Stimulated activated CD4-positive, alpha-beta T cell treated with anti-CD3 and anti-CD28 coated beads, TNF-alpha, amount 100 ng/mL, for 1 hour (primary cell): ENCODE measurements at regions not wholly inside any gene's neighbourhood (a gene's known extent, or its start where the extent isn't known, plus 50 kb on each side); places are given as distances from the start of the nearest gene placed in this dataset.
"Not testable (repeated sequence)": the region's sequence is repeated elsewhere in the genome, so short reads cannot be mapped to it uniquely, and the experiment has no call there.

ENCODE experiments used
- DNase-seq, 3 donors: peaks; one replicate each; pipeline ENCODE4 v3.0.0-alpha.2; 2020; ENCODE audit warnings: low read depth in 3 of 3, low spot score in 1 of 3

DNA sequence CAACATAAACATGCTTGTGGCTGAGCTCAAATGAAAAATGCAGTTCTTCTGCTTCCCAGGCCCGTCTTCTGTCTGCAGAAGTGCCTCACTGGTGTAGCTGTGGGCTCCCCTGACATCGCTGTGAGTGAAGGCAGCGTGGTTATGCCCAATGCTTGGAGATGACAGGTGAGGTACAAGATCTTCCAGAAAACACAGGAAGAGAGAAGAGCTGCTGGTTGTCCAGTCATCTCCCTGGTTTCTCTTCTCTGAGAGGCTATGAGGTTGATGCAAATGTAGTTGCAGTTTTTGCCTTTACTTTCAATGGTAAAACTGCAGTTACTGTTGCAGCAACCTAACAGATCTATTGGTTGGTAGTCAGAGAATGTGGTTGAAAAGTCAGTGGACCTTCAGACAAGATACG, 223.6 kb downstream of the GATA3 start:
- no peak for DNase-seq

DNA sequence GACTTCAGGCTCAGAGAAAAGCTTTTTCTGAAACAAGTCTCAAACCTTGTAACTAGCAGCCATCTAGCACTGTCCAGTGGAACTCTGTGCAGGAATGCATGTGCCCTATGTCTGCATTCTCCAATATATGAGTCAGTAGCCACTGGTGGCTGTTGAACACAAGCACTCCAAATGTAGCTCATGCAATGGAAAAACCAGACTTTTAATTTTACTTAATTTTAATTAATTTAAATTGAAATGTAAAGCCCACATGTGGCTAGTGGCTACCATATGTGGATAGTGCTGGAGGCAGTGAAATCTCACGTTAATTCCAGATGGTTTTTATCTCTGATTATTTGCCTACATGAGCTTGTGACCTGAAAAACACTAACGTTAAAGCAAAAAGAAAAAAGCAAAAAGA, 225.1 kb downstream of the GATA3 start:
- no peak for DNase-seq

GRCh38 chr10:8280946-8281345, 226.5 kb downstream of the GATA3 start:
- DNase-seq = no peak

- no peak for DNase-seq
Observed at GRCh38 chr10:8282340-8282739, 227.9 kb downstream of the GATA3 start.

- no peak for DNase-seq
Observed at GRCh38 chr10:8283166-8283905, 228.8 kb downstream of the GATA3 start.

- no peak for DNase-seq
Observed at GRCh38 chr10:8283986-8284385, 229.5 kb downstream of the GATA3 start.

GRCh38 chr10:8285970-8286369, 231.5 kb downstream of the GATA3 start:
- DNase-seq = not testable (repeated sequence)

GRCh38 chr10:8288600-8288999, 234.1 kb downstream of the GATA3 start:
- DNase-seq = no peak

DNA sequence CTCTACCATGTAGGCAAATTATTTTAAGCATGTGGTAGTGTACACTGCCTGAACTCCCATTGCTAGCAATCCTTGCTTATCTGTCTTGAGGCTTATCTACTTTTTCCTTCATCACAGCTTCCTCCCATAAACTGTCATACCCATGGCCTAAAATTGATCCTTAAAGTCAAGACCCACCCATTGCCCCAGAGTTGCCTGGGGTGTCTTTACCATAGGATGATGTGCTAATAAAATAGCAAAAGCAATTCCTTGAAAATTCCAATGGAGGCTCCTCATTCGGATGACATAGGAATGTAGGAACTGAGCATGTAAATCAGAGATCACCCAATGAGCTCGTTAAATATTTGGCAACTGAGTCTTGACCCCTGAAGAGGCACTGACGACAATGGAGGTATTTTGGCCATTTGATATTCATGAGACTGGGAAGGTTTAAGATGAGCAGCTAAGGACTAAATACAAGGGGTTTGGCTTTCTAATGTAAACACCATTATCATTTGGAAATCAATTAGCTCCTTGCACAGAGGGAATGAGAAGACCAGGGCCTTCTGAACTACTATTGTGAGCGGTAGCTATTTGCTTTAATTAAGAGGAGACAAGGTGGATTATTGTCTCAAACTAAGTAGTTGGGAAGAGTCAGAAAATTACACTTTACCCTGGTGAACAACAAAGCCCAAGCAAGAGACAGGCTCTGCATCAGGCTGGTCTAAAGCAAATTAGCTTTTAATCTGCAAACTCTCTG, 234.9 kb downstream of the GATA3 start:
- no peak for DNase-seq

DNA sequence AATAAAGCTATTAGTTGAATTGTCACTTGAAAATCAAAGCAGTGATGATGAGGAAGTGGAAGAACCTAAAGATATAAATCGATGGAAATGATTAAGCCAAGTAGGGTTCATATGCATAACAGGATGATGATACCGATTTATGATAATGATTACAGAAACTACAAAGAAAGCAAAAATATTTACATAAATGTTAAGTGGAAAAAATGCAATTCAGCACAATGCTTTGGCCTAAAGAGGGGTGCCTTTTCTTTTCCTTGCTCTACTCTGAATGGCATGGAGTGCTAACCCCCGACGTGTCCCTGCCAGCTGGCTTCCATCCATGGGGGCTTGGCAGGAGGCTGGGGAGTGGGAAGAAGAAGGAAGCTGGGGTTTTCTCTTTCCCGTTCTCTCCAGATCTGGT, 240.3 kb downstream of the GATA3 start:
- DNase-seq = no peak

GRCh38 chr10:8295311-8295710, 240.8 kb downstream of the GATA3 start:
- no peak for DNase-seq

DNA sequence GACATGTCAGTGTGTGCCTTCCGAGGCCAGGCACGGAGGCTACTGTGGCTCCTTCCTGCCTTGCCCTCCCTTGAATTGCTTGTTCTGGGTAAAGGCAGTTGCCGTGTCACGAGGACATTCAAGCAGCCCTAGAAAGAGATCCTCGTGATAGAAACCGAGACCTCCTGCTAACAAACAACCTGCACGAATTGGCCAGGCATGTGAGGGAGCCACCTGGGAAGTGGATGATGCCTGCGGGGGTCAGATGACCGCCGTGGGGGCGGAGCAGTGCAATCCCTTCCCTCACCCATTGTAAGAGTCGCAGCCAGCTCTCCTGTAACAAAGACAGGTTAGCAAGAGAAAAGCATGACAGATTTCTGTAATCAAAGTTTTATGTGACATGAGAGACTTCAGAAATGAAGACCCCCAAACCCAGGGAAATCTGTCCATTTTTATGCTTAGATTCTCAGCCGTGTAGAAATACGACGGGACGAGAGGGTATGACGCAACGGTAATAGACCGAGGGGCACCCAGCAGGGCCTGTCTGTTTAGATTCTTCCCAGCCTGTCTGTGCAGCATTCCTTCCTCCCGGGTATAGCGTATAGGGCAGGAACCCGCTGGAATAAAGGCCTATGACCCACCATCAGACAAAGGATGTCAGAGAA, 241.7 kb downstream of the GATA3 start:
- no peak for DNase-seq

- DNase-seq = no peak
Observed at GRCh38 chr10:8296734-8297101, 242.2 kb downstream of the GATA3 start.

DNA sequence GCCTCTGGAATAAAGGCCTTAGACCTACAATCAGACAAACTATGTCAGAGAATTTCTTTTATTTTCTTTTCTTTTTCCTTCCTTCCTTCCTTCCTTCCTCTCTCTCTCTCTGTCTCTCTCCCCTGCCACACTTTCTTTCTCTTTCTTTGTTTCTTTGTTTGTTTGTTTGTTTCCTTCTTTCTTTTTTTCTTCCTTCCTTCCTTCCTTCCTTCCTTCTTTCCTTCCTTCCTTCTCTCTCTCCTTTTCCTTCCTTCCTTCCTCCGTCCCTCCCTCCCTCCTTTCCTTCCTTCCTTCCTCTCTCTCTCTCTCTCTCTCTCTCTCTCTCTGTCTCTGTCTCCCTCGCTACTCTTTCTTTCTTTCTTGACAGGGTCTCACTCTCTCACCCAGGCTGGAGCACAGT, 242.6 kb downstream of the GATA3 start:
- DNase-seq = no peak

GRCh38 chr10:8297959-8298358, 243.5 kb downstream of the GATA3 start:
- no peak for DNase-seq

DNA sequence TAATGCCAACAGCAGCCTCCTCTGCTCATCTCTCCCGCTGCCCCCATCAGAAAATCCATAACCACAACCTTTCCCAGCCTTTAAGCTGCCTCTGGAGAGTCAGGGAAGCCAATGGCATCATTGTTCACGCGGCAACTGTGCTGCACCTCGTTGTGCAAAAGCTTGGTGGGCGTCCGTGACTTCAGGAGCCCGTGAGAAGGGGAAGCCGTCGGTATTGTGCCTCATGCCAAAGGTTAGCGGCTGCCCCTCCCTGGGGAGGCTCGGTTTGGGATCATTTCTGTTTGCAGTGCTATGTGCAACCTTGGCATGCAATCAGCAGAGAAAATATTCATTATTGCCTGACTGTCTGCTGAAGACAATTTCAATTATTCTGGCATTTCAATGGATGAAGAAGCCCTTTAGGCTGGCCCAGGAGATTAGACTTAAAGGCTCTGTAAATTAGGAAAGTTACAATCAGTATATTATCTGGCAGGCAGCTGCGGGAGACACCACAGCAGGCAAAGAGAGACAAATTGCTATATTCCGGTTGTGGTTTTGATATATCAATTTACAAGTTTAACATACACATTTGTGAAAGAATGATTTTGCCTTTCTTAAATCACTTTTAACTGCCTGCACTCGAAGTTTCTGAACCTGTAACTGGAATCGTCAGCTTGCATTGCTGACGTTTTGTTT, 244.5 kb downstream of the GATA3 start:
- no peak for DNase-seq

GRCh38 chr10:8300925-8301324, 246.4 kb downstream of the GATA3 start:
- no peak for DNase-seq

GRCh38 chr10:8301333-8301732, 246.8 kb downstream of the GATA3 start:
- DNase-seq = no peak

DNA sequence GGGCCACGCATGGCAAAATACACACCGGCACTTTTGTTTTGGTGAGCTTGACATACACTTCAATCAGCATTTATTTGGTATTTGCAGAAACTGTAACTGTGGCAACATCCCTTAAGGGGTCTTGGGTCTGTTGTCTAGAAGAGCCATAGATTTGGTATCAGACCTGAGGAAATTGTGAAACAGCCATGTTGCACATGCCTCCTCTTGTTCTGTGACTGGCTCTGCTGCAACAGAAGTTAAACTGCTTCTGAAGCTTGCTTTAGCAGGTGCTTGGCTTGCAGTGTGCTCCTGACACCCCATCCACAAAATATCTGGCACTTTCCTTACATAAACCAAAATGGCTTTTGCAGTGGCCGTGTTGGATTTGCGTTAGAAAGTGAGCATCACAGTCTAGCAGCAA, 247.3 kb downstream of the GATA3 start:
- no peak for DNase-seq

- no peak for DNase-seq
Observed at GRCh38 chr10:8302565-8302964, 248.1 kb downstream of the GATA3 start.

- DNase-seq = no peak
Observed at GRCh38 chr10:8304861-8305260, 250.4 kb downstream of the GATA3 start.
